ENCODE measurements at regions not wholly inside any gene's neighbourhood (a gene's known extent, or its start where the extent isn't known, plus 50 kb on each side); places are given as distances from the start of the nearest gene placed in this dataset.

- TF ChIP-seq, protein P1, sequence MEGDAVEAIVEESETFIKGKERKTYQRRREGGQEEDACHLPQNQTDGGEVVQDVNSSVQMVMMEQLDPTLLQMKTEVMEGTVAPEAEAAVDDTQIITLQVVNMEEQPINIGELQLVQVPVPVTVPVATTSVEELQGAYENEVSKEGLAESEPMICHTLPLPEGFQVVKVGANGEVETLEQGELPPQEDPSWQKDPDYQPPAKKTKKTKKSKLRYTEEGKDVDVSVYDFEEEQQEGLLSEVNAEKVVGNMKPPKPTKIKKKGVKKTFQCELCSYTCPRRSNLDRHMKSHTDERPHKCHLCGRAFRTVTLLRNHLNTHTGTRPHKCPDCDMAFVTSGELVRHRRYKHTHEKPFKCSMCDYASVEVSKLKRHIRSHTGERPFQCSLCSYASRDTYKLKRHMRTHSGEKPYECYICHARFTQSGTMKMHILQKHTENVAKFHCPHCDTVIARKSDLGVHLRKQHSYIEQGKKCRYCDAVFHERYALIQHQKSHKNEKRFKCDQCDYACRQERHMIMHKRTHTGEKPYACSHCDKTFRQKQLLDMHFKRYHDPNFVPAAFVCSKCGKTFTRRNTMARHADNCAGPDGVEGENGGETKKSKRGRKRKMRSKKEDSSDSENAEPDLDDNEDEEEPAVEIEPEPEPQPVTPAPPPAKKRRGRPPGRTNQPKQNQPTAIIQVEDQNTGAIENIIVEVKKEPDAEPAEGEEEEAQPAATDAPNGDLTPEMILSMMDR (IDR thresholded peaks at IDR 0.05) = no peak
- no peak for TF ChIP-seq POLR2A (IDR thresholded peaks at IDR 0.05)
- Histone ChIP-seq H3K27ac (no peak overlapping the region), H3K4me3 (no peak overlapping the region), H3K9me3 (no peaks in the 10 kb centered on the region), H3K4me1 (no peaks in the 10 kb centered on the region), H3K36me3 (ENCODE audit: low read depth, missing control alignments) (no peaks in the 10 kb centered on the region), H3K27me3 (no peaks in the 10 kb centered on the region)
- DNase-seq = no peak
- intact Hi-C loops (cut with DNase I; ENCODE audit: low total_unique reads) = no loop called here
- WGBS, 2 donors = 62 to 89% methylated on average over 3 of the region's 3 CpGs
These were observed 236.6 kb downstream of the ANAPC1 start for GRCh38 chr2:111647359-111647758.

- 89 to 95% methylated on average over 4 of the region's 4 CpGs for WGBS, 2 donors
These were observed 232.0 kb downstream of the ANAPC1 start for GRCh38 chr2:111652038-111652437.

DNA sequence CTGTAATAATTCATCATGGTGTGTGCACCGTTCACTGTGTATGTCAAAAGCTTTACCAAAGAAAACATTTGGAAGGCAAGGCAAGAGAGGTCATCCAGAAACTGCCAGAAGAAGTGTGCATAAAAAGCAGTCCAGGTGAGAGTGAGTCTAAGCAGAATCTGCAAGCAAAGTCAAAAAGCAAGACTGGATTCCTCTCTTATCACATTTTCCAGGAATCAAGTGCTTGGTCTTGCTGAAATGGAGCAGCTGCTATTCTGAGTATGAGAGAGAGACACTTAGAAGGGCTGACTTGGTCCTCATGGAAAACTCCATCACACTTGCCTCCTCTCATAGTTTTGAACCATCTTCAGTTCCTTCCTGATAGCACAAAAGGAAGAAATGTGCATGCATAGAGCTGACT, 231.3 kb downstream of the ANAPC1 start:
- 64 to 67% methylated on average over 1 of the region's 1 CpG for WGBS, 2 donors
- Histone ChIP-seq H3K27me3 (no peaks in the 10 kb centered on the region), H3K9me3 (no peaks in the 10 kb centered on the region), H3K4me3 (no peak overlapping the region), H3K4me1 (no peaks in the 10 kb centered on the region), H3K36me3 (ENCODE audit: low read depth, missing control alignments) (no peaks in the 10 kb centered on the region), H3K27ac (no peak overlapping the region)
- intact Hi-C loops (cut with DNase I; ENCODE audit: low total_unique reads) = no loop called here
- TF ChIP-seq, protein P1 (IDR thresholded peaks at IDR 0.05) = no peak
- TF ChIP-seq POLR2A (IDR thresholded peaks at IDR 0.05) = no peak
- DNase-seq = no peak

More at GRCh38 chr2:111652038-111652437, 232.0 kb downstream of the ANAPC1 start:
- no peaks in the 10 kb centered on the region for H3K27me3 ChIP-seq
- no peak for DNase-seq
- no peaks in the 10 kb centered on the region for H3K36me3 ChIP-seq (ENCODE audit: low read depth, missing control alignments)
- TF ChIP-seq, protein P1 (IDR thresholded peaks at IDR 0.05) = no peak
- TF ChIP-seq POLR2A (IDR thresholded peaks at IDR 0.05) = no peak
- no peak overlapping the region for H3K4me3 ChIP-seq
- intact Hi-C loops (cut with DNase I; ENCODE audit: low total_unique reads) = no loop called here
- H3K27ac ChIP-seq = no peak overlapping the region
- H3K4me1 ChIP-seq = no peaks in the 10 kb centered on the region
- no peaks in the 10 kb centered on the region for H3K9me3 ChIP-seq

DNA sequence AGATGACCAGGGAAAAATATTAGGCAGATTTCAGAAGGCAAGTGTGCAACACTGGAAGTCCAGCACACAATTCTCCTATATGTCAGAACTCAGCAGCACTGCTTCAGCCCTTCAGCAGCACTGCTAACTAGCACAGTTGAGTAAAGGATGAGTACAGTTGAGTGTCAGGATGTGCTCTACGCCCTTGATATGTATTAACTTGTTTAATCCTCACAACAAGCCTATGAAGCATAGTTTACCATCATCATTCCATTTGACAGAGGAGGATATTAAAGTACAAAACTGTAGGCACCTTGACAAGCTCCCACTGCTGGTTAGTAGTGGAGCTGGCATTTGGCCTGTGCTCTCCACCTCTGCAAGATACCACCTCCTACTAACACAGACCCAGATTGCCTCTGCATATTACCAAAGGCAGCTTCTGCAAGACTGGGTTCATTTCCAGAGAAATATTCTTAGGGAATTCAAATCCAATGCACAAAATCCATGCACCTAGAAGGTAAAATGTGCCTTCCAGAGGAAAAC, 230.8 kb downstream of the ANAPC1 start:
- Histone ChIP-seq H3K9me3 (no peaks in the 10 kb centered on the region), H3K27ac (no peak overlapping the region), H3K4me3 (no peak overlapping the region), H3K36me3 (ENCODE audit: low read depth, missing control alignments) (no peaks in the 10 kb centered on the region), H3K4me1 (no peaks in the 10 kb centered on the region), H3K27me3 (no peaks in the 10 kb centered on the region)
- WGBS, 2 donors = 76 to 87% methylated on average over 1 of the region's 1 CpG
- intact Hi-C loops (cut with DNase I; ENCODE audit: low total_unique reads) = no loop called here
- TF ChIP-seq POLR2A (IDR thresholded peaks at IDR 0.05) = no peak
- TF ChIP-seq, protein P1 (IDR thresholded peaks at IDR 0.05) = no peak
- no peak for DNase-seq

GRCh38 chr2:111653913-111654312, 230.1 kb downstream of the ANAPC1 start:
- intact Hi-C loops (cut with DNase I; ENCODE audit: low total_unique reads) = no loop called here
- Histone ChIP-seq H3K4me3 (no peak overlapping the region), H3K9me3 (no peaks in the 10 kb centered on the region), H3K27ac (no peak overlapping the region), H3K4me1 (no peaks in the 10 kb centered on the region), H3K27me3 (no peaks in the 10 kb centered on the region), H3K36me3 (ENCODE audit: low read depth, missing control alignments) (no peaks in the 10 kb centered on the region)
- 89 to 91% methylated on average over 4 of the region's 4 CpGs for WGBS, 2 donors
- no peak for TF ChIP-seq POLR2A (IDR thresholded peaks at IDR 0.05)
- TF ChIP-seq, protein P1 (IDR thresholded peaks at IDR 0.05) = no peak
- DNase-seq = no peak
